ENCODE measurements at regions not wholly inside any gene's neighbourhood (a gene's known extent, or its start where the extent isn't known, plus 50 kb on each side); places are given as distances from the start of the nearest gene placed in this dataset.

- Mint-ChIP-seq H3K36me3 (ENCODE audit: low read depth) (peaks cover 22% of the 10 kb centered on the region), H3K27ac (peak overlapping the region; percentile 64), H3K27me3 (ENCODE audit: insufficient read depth) (no peaks in the 10 kb centered on the region), H3K4me3 (no peak overlapping the region), H3K4me1 (ENCODE audit: low read depth) (peaks cover 61% of the 10 kb centered on the region), H3K9me3 (peaks cover 4% of the 10 kb centered on the region; the same call in 1 of the 2 replicates)
- DNase-seq, result peak; percentile 79
- TF ChIP-seq CTCF (IDR thresholded peaks at IDR 0.05), result no peak
Measured at GRCh38 chr7:81407094-81407493, 362.8 kb downstream of the HGF start.

- DNase-seq, result no peak
- Mint-ChIP-seq H3K4me1 (ENCODE audit: low read depth) (peaks cover 45% of the 10 kb centered on the region), H3K36me3 (ENCODE audit: low read depth) (peaks cover 14% of the 10 kb centered on the region), H3K27me3 (ENCODE audit: insufficient read depth) (no peaks in the 10 kb centered on the region), H3K27ac (no peak overlapping the region), H3K4me3 (no peak overlapping the region), H3K9me3 (peaks cover 4% of the 10 kb centered on the region; the same call in 1 of the 2 replicates)
- no peak for TF ChIP-seq CTCF (IDR thresholded peaks at IDR 0.05)
Measured at GRCh38 chr7:81404669-81405068, 365.2 kb downstream of the HGF start.

GRCh38 chr7:81402227-81402626 is 367.6 kb downstream of the HGF start:
- H3K9me3 Mint-ChIP-seq, result peaks cover 4% of the 10 kb centered on the region; the same call in 1 of the 2 replicates
- DNase-seq, result no peak
- H3K27me3 Mint-ChIP-seq (ENCODE audit: insufficient read depth), result no peaks in the 10 kb centered on the region; the same call in 1 of the 2 replicates
- H3K27ac Mint-ChIP-seq, result no peak overlapping the region
- no peak for TF ChIP-seq CTCF (IDR thresholded peaks at IDR 0.05)
- H3K4me3 Mint-ChIP-seq, result no peak overlapping the region
- peaks cover 14% of the 10 kb centered on the region for H3K36me3 Mint-ChIP-seq (ENCODE audit: low read depth)
- H3K4me1 Mint-ChIP-seq (ENCODE audit: low read depth), result peaks cover 20% of the 10 kb centered on the region

GRCh38 chr7:81399471-81399870 is 370.4 kb downstream of the HGF start:
- no peak for DNase-seq
- no peaks in the 10 kb centered on the region; the same call in 1 of the 2 replicates for H3K27me3 Mint-ChIP-seq (ENCODE audit: insufficient read depth)

GRCh38 chr7:81394029-81394428 is 375.8 kb downstream of the HGF start:
- Mint-ChIP-seq H3K9me3 (no peaks in the 10 kb centered on the region), H3K36me3 (ENCODE audit: low read depth) (no peaks in the 10 kb centered on the region), H3K27ac (no peak overlapping the region)

More at GRCh38 chr7:81399471-81399870, 370.4 kb downstream of the HGF start:
- Mint-ChIP-seq H3K9me3 (no peaks in the 10 kb centered on the region), H3K27ac (no peak overlapping the region), H3K36me3 (ENCODE audit: low read depth) (peaks cover 7% of the 10 kb centered on the region; the same call in 1 of the 2 replicates), H3K4me3 (no peak overlapping the region), H3K4me1 (ENCODE audit: low read depth) (no peaks in the 10 kb centered on the region)
- no peak for TF ChIP-seq CTCF (IDR thresholded peaks at IDR 0.05)

More at GRCh38 chr7:81394029-81394428, 375.8 kb downstream of the HGF start:
- no peak for TF ChIP-seq CTCF (IDR thresholded peaks at IDR 0.05)
- Mint-ChIP-seq H3K4me1 (ENCODE audit: low read depth) (peaks cover 8% of the 10 kb centered on the region; the same call in 1 of the 2 replicates), H3K27me3 (ENCODE audit: insufficient read depth) (no peaks in the 10 kb centered on the region; the same call in 1 of the 2 replicates), H3K4me3 (no peak overlapping the region)
- DNase-seq, result no peak
